ENCODE measurements at regions not wholly inside any gene's neighbourhood (a gene's known extent, or its start where the extent isn't known, plus 50 kb on each side); places are given as distances from the start of the nearest gene placed in this dataset.

DNA sequence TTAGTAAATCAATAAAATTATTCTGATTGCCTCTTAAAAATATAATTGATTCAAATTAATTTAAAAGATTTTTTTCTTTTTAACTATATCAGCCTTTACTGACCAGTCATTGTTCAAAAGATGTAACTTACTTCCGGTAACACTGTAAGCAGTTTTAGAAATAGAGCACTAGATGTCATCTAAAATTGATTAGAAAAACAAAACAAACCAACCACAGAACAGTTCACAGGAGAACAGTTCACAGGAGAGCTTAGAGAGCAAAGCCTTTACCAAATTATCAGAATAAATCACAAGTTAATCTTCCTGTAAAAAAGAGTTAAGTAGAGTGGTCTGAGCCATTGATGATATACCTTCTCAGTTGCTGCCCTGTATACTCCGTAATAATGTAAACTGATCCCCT, 133.3 kb upstream of the DGKB start:
- Histone ChIP-seq H3K36me3 (replicated peaks; ENCODE audit: low read depth, low read length) (no peaks in the 10 kb centered on the region), H3K9me3 (ENCODE audit: insufficient read depth, low read length) (no peaks in the 10 kb centered on the region), H3K27me3 (ENCODE audit: low read depth, low read length) (no peaks in the 10 kb centered on the region), H3K79me2 (ENCODE audit: low read length) (no peaks in the 10 kb centered on the region), H3K4me1 (ENCODE audit: low read length) (no peaks in the 10 kb centered on the region), H4K20me1 (ENCODE audit: insufficient read depth, low read length) (no peaks in the 10 kb centered on the region), H2AFZ (ENCODE audit: low read depth, low read length) (no peak overlapping the region), H3K27ac (ENCODE audit: low read length) (no peak overlapping the region), H3K9ac (ENCODE audit: low read length) (no peak overlapping the region), H3K4me2 (ENCODE audit: low read length) (no peak overlapping the region), H3K4me3 (ENCODE audit: low read length) (no peak overlapping the region)
- TF ChIP-seq, protein P1, sequence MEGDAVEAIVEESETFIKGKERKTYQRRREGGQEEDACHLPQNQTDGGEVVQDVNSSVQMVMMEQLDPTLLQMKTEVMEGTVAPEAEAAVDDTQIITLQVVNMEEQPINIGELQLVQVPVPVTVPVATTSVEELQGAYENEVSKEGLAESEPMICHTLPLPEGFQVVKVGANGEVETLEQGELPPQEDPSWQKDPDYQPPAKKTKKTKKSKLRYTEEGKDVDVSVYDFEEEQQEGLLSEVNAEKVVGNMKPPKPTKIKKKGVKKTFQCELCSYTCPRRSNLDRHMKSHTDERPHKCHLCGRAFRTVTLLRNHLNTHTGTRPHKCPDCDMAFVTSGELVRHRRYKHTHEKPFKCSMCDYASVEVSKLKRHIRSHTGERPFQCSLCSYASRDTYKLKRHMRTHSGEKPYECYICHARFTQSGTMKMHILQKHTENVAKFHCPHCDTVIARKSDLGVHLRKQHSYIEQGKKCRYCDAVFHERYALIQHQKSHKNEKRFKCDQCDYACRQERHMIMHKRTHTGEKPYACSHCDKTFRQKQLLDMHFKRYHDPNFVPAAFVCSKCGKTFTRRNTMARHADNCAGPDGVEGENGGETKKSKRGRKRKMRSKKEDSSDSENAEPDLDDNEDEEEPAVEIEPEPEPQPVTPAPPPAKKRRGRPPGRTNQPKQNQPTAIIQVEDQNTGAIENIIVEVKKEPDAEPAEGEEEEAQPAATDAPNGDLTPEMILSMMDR (IDR thresholded peaks at IDR 0.05; ENCODE audit: low read depth, low read length): no peak

DNA sequence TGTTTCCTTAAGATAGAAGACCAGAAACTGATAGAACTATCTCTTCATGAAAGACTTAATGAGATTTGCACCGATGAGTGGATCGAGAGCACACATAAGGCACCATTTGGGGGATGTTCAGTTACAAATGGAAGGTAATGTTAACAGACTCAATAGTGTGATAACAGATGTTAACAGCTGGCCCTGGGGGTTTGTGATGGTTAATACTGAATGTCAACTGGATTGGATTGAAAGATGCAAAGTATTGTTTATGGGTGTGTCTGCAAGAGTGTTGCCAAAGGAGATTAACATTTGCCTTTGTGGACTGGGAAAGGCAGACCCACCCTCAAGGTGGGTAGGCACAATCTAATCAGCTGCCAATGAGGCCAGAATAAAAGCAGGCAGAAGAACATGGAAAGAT, 130.5 kb upstream of the DGKB start:
- Histone ChIP-seq H2AFZ (ENCODE audit: low read depth, low read length) (no peak overlapping the region), H3K36me3 (replicated peaks; ENCODE audit: low read depth, low read length) (no peaks in the 10 kb centered on the region), H3K79me2 (ENCODE audit: low read length) (no peaks in the 10 kb centered on the region), H3K9ac (ENCODE audit: low read length) (no peak overlapping the region), H3K4me2 (ENCODE audit: low read length) (no peak overlapping the region), H3K27ac (ENCODE audit: low read length) (no peak overlapping the region), H4K20me1 (ENCODE audit: insufficient read depth, low read length) (no peaks in the 10 kb centered on the region), H3K27me3 (ENCODE audit: low read depth, low read length) (no peaks in the 10 kb centered on the region), H3K4me3 (ENCODE audit: low read length) (no peak overlapping the region), H3K9me3 (ENCODE audit: insufficient read depth, low read length) (no peaks in the 10 kb centered on the region), H3K4me1 (ENCODE audit: low read length) (no peaks in the 10 kb centered on the region)
- TF ChIP-seq, protein P1 (IDR thresholded peaks at IDR 0.05; ENCODE audit: low read depth, low read length): no peak
- TF ChIP-seq EZH2phosphoT487 (IDR thresholded peaks at IDR 0.05; ENCODE audit: low read depth): no peak

DNA sequence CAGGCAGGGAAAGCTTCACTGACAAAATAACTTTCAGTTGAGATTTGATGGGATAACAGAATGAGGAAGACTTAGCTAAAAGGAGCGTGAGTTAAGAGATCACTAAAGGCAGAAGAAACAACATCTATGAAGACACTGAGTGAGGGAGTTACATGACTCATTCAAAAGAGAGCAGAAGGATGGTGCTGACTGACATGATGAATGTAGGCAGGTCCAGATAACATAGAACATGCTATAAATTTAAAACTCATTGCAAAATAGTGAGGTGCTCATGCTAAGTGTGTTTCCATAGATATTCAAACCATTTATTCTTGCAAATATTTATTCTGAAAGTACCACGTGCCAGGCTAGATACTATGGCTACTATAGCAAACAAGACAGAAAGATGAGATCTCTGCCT, 116.4 kb upstream of the DGKB start:
- Histone ChIP-seq H3K36me3 (replicated peaks; ENCODE audit: low read depth, low read length) (no peaks in the 10 kb centered on the region), H3K9me3 (ENCODE audit: insufficient read depth, low read length) (no peaks in the 10 kb centered on the region), H3K27ac (ENCODE audit: low read length) (no peak overlapping the region), H3K4me2 (ENCODE audit: low read length) (no peak overlapping the region), H3K4me1 (ENCODE audit: low read length) (peaks cover 6% of the 10 kb centered on the region; the same call in 1 of the 2 replicates), H4K20me1 (ENCODE audit: insufficient read depth, low read length) (no peaks in the 10 kb centered on the region), H3K4me3 (ENCODE audit: low read length) (no peak overlapping the region), H2AFZ (ENCODE audit: low read depth, low read length) (no peak overlapping the region), H3K9ac (ENCODE audit: low read length) (no peak overlapping the region), H3K27me3 (ENCODE audit: low read depth, low read length) (no peaks in the 10 kb centered on the region), H3K79me2 (ENCODE audit: low read length) (no peaks in the 10 kb centered on the region)
- no peak for TF ChIP-seq EZH2phosphoT487 (IDR thresholded peaks at IDR 0.05; ENCODE audit: low read depth)
- TF ChIP-seq, protein P1 (IDR thresholded peaks at IDR 0.05; ENCODE audit: low read depth, low read length): no peak

DNA sequence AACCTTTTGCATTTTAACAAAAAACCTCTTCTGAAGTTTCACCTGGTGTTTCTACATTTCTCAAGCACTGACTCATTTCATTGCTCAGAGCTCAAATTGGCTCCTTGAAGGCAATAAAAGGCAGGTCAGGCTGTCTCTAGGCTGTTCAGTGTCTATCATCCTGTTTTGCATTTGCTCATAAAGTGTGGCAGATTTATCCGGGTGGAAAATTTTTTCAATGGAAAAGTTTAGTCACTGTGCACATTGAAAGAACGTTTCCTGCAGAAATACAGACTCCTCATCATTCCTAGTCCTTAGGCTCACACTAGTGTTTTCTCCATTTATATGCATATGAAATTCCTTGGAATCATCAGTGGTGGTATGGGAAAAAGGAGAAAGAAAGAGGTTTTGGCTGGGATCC, 114.2 kb upstream of the DGKB start:
- Histone ChIP-seq H3K9me3 (ENCODE audit: insufficient read depth, low read length) (no peaks in the 10 kb centered on the region), H3K4me1 (ENCODE audit: low read length) (peaks cover 6% of the 10 kb centered on the region; the same call in 1 of the 2 replicates), H3K36me3 (replicated peaks; ENCODE audit: low read depth, low read length) (no peaks in the 10 kb centered on the region), H3K27me3 (ENCODE audit: low read depth, low read length) (no peaks in the 10 kb centered on the region), H3K9ac (ENCODE audit: low read length) (no peak overlapping the region), H3K4me2 (ENCODE audit: low read length) (no peak overlapping the region), H3K27ac (ENCODE audit: low read length) (no peak overlapping the region), H4K20me1 (ENCODE audit: insufficient read depth, low read length) (no peaks in the 10 kb centered on the region), H2AFZ (ENCODE audit: low read depth, low read length) (no peak overlapping the region), H3K79me2 (ENCODE audit: low read length) (no peaks in the 10 kb centered on the region), H3K4me3 (ENCODE audit: low read length) (no peak overlapping the region)
- TF ChIP-seq, protein P1 (IDR thresholded peaks at IDR 0.05; ENCODE audit: low read depth, low read length): no peak
- TF ChIP-seq EZH2phosphoT487 (IDR thresholded peaks at IDR 0.05; ENCODE audit: low read depth): no peak

Measured in OCI-LY3 (cell line).